NCI-H345 treated with DMSO at 0.1 percent for 48 hours (cell line): ENCODE measurements at regions not wholly inside any gene's neighbourhood (a gene's known extent, or its start where the extent isn't known, plus 50 kb on each side); places are given as distances from the start of the nearest gene placed in this dataset.
"Not testable (repeated sequence)": the region's sequence is repeated elsewhere in the genome, so short reads cannot be mapped to it uniquely, and the experiment has no call there.

Experiments
- DNase-seq: peaks from one replicate; lab custom pipeline; 2025; ENCODE audit not compliant: unreplicated experiment; lab: John Stamatoyannopoulos, UW

DNA sequence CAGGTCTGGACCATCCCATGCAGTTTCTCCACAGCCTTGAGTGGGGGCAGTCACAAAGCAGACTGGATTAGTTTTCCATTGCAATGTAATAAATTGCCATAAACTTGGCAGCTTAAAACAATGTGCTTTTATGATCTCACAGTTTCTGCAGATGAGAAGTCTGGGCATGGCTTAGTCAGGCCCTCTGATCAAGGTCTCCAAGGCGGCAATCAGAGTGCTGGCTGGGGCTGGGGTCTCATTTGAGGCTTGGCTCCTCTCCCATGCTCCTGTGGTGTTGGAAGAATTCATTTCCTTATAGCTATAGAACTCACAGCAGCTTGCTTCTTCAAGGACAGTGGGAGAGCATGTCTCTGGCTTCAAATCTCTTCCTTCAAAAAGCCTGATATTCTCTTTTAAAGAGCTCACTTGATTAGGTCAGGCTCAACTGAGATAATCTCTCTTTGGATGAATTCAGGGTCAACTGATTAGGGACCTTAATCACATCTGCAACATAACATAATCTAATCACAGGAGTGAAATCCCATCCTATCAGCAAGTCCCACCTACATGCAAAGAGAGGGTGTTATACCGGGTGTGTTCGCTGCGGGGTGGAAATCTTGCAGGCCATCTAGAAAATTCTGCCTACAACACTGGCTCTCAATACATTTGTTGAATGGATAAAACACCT lies 77.4 kb upstream of the SULF2 start:
- no peak for DNase-seq

DNA sequence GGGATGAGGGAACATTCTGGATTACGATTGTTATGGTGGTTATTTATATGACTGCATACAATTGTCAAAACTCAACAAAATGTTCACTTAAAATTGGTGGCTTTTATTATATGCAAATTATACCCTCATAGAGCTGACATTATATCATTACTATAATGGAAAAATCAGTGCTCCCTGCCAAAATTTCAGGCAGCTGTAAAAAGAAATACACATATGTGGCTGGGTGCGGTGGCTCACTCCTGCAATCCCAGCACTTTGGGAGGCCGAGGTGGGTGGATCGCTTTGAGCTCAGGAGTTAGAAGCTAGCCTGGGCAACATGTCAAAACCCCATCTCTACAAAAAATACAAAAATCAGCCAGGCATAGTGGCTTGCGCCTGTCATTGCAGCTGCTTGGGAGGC lies 75.8 kb upstream of the SULF2 start:
- DNase-seq = no peak

DNA sequence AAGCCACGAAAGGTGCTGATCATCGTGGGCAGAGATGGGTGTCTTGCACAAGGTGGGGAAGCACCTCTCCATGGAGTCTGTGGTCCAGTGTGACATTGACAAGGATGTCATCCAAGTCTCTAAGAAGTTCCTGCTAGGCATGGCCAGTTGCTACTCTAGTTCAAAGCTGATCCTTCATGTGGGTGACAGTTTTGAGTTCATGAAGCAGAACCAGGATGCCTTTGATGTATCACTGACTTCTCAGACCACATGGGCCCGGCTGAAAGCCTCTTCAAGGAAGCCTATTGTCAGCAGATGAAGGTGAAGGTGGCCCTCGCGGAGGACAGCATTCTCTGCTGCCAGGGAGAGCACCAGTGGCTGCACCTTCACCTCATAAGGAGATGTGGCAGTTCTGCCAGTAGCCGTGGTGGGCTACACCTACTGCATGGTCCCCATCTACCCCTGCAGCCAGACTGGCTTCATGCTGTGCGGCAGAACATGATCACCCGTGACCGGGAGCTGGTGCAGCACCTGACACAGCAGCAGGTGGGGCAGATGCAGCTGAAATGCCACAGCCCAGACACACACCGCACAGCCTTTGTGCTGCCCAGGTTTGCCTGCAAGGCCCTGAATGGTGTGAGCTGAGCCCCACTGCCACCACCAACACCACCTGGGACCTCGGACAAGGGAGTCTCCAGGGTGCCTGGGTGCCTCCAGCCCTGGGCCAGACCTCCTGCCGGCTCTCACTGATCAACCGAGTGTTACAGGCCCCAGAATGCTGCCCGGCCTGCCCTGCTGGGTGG lies 75.0 kb upstream of the SULF2 start:
- DNase-seq = no peak

DNA sequence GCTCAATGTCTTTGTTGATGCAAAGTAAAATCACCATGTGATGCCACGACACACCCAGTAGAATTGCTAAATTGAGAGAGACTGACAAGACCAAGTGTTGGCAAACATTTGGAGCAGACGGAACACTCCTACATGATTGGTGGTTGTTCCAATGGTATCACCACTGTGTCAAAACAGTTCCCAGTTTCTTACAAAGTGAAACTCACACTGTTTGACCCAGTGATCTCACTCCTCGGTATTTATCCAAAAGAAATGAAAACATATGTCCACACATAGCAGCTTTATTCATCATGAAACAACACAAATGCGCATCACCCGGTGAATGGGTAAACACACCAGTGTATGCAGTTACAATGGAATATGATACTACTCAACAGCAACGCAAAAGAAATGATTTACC lies 74.0 kb upstream of the SULF2 start:
- DNase-seq = no peak

DNA sequence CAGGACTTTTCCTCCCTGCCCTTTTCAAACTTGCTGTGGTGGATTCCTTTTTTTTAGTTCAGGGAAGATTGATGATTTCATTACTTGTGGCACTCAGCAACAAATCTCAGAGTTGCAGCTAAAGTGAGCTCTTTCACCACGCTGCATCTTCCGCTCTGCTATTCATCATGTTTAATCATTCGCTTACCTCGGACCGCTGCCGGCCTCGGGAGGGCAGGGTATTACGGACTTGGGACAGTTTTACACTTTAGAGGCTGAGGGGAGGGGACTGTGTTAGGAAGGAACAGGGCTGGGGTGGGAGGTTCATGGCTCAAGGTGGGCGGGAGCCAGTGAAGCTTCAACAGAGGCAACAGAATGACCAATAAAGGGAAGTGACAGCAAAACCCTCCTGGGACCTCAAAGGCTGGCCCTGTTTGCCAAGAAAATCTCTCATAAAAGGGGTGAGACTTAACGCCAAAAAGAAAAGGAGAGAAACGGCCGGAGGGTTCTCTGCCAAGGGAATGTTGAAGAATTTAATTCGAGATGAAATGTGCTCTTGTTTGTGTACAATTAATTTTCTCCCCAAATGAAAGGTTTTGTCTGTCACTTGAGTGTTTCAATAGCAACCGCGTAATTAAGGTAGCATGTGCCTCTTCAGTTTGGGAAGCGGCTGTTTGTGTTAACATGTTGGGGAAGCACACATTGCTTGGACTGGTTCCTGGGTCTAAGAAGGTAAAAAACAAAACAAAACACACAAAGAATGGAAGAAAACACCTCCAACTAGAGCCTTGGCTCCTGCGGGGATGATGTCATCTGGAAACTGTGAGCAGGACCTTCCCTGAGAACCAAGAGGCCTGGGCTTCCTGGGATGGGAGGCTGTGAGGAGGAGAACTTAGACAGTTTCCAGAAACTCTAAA lies 72.5 kb upstream of the SULF2 start:
- peak; percentile 14 for DNase-seq

DNA sequence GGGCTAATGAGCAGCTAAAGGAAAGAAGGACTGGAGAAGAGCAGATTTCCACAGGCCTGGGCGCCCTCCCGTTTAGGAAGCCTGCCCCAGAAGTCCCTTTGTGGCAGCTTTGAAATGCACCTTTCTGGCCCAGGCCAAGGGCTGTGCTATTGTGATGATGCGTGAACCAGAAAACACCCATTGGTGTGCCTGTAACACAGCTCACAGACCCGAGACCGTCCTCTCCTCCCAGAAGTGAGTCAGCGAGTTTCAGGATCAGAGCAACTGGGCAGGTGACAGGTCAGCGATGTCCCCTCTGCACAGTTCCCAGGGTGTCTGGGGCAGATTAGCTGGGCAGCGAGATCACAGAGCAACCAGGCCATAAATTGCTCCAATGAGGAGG lies 71.9 kb upstream of the SULF2 start:
- no peak for DNase-seq

DNA sequence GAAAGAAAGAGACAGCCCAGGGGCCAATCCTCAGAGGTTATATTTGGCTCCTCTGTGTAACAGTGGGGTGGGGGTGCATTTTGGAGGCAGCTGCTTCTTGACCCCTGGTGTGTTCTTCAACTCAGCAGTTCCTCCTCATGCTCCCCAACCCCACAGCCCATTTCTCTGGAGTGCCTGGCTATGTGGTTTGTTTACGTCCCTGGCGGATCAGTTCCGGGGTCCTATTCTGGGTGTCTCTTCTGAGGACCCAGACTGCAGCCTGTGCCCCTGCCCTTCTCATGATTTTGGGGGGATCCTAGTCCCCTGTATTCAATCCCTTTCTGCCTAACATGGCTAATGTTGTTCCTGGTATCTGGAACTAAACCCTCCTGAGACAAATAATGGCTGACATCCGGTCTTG lies 70.5 kb upstream of the SULF2 start:
- no peak for DNase-seq

DNA sequence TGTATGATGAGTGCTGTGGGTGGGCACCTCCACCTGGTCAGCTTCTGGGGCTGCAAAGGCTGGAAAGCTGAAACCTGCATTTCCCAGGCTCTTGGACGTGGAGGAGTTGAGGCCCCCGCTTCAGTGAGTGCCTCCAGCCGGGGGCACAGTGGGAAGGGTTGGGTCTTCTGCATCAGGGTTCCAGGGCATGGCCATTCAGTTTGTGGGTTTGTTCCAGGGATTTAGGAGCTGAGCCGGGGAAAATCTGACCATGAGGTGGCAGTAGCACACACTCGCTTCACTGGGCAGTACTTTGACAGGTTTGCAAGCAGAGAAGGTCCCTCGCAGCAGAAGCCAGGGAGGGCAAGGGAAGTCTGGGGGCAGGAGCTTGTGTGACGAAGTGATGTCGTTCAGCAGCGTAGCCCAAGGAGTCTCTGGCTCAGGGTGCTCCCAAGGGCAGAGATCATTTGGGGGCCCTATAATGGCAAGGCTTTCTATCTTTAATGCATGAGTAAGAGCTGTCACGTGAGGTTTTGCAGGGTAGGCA lies 69.5 kb upstream of the SULF2 start:
- peak; percentile 28 for DNase-seq

DNA sequence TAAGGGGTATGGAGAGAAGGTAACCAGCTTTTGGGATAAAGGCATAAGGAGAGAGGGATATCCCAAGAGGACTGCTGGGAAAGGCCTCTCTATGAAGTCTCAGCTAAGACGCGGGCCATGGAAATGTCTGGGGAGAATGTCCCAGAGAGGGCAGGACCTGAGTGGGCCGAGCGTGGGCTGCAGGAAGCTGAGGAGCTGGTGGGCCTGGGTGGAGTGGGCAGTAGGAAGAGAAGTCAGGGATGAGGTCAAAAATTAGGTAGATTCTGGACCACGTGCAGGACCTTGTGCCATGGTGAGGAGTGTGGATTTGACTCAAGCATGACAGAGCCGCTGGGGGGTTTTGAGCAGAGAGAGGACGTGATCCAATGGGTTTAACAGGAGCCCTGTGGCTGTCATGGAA lies 66.5 kb upstream of the SULF2 start:
- DNase-seq = no peak

DNA sequence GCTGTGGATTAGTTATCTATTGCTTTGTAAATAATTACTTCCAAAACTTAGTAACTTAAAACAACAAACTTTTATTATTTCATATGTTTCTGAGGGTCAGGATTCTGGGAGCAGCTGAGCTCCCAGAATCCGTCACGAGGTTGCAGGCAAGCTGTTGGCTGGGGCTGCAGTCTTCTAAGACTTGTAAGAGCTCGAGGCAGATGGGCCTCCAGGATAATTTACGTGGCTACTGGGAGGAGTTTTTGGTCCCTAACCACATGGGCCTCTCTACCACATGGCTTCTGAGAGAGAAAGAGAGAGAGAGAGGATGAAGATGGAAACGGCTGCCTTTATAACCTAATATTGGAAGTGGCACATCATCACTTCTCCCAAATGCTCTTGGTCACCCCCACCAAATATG lies 64.9 kb upstream of the SULF2 start:
- no peak for DNase-seq

DNA sequence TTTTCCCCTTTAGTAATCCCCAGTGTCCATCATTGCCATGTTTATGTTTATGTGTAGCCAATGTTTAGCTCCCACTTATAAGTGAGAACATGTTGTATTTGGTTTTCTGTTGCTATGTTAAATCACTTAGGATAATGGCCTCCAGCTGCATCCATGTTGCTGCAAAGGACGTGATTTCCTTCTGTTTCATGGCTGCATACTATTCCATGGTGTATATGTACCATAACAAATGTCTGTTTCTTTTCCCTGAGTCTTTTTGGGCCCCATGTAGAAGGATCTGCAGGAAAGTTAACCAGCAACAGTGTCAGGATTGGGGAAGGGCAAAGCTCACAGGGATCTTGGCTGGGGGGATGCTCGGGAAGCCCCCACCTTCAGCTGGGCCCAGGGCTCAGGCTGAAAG lies 64.3 kb upstream of the SULF2 start:
- no peak for DNase-seq

DNA sequence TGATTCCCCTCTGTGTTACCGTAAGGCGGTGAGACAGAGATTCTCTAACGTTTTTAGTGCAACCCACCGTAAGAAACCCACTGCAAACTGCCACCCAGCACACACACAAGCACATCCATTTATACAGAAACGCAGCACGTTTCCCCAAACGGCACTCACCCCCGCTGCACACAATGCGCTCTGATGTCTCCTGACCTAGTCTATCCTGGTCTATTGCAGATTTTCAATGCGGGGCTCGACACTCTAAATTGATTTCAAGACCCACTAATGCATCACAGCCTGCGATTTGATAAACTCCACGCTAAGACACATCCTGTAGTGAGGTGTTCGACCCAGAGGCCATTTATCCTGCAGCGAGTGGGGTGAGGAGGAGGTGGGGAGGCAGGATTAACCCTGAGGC lies 63.7 kb upstream of the SULF2 start:
- no peak for DNase-seq

DNA sequence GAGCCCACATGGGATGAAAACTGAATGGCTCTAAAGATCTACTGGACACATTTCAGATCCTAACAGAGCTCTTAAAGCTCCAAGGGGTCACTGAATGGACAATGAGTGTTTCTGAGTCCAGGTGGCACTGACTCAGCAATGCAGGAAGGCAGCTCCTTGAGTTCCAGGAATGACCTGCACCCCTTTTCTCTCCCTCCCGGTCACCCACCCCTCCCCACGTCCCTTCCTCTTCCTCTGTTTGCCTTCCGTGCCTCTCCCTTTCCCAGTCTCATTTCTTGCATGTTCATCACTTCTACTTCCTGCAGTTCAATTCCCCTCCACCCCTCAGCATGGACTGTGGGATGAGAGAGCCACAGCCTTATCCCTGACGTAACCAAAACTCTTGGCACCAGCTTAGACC lies 63.3 kb upstream of the SULF2 start:
- not testable (repeated sequence) for DNase-seq

DNA sequence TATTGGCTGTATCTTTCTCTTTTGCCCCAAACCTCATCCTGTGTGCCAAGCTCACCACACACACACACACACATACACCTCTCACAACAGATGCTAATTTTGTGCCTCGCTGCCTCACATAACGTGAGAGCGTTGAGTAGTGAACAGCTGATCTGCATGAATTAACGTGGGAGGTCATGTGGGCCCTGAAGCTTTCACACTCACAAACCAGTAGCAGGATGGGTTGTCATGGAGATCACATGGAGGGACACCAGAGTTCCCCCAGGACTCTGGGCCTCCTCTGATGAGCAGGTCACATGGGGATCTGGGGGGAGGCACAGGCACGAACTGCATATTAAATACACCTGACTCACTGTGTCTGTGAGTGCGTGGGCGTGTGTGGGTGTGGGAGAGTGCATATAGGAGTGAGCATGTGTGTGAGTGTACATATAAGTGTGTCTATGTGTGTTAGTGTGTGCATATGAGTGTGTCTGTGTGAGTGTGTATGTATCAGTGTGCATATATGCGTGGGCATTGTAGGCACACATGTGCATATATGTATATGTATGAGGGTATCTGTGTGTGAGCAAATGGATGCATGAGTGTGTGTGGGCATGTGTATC lies 62.7 kb upstream of the SULF2 start:
- no peak for DNase-seq

DNA sequence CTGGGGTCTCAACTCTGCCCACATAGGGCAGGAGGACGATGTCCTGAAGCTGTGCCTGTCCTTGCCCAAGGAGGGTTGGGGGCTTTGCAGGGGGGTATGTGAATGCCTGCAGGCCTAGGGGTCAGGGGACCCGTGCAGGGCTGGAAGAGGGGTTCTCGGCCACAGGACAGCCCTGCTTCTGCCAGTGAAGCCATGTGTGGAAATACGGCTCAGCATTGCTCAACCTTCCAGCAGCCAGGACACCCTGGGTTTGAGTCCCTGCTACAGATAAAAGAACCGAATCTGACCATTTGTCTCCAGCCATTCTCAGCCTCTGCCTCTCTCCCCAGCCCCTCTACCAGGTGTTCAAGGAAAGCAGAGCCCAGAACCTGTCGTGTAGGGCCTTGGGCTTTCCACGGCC lies 61.9 kb upstream of the SULF2 start:
- not testable (repeated sequence) for DNase-seq

DNA sequence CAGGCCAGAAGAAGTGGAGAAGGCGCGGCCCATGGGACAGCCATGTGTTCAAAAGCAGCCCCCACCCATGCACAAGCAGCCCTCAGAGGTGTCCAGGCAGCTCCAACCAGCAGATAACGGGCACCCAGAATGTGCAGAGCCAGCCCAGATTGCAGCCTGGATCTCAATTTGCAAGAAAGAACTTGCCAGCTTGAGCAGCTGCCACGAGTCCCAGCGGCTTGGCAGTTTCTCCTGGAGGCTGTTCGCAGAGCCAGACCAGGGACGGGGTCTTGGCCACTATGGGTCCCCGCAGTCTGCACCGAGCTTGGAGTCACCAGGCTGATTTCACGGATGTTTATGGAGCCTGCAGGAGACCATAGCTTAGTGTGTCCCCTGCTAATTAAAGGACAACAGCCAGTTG lies 61.4 kb upstream of the SULF2 start:
- DNase-seq = not testable (repeated sequence)

DNA sequence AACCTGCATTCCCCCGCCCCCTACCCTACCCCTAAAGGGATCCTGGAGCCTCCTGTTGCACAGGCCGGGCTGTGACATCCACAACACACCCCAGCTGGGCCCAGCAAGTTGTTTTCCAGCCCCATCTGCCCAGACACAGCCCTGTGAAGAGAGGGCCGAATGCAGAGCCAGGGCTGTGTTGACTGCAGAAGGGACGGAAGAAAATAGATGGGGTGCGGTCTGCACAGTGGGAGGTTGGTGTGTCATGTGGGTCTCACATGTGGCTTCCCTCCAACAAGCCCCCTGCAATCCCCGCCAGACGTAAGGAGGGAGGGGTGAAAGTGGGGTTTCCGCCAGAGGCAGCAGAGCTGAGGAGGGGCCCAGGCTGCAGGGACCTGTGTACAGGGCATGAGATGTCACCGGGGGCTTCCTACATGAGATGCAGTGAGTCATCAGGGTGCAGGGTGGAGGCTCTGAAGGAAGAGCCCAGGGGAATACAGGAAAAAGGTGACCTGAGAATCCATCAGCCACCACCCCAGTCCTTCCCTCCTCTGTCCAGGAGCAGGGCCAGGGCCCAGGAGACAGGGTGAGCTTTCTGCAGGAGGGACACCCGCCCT lies 60.2 kb upstream of the SULF2 start:
- DNase-seq = not testable (repeated sequence)

DNA sequence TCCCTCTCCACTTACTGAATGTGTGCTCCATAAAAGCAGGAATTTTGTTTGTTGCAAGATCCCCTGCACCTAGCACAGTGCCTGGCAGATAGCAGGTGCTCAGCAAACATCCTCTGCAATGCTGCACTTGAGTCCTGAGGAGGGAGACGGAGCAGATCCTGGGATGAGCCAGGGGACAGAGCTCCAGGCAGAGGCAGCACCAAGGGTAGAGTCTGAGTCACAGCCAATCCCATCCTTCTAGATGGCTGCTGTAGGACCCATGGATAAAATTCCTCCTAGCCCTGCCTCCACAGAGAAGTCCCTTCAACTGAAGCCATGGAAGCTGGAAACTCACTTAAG lies 59.3 kb upstream of the SULF2 start:
- not testable (repeated sequence) for DNase-seq

DNA sequence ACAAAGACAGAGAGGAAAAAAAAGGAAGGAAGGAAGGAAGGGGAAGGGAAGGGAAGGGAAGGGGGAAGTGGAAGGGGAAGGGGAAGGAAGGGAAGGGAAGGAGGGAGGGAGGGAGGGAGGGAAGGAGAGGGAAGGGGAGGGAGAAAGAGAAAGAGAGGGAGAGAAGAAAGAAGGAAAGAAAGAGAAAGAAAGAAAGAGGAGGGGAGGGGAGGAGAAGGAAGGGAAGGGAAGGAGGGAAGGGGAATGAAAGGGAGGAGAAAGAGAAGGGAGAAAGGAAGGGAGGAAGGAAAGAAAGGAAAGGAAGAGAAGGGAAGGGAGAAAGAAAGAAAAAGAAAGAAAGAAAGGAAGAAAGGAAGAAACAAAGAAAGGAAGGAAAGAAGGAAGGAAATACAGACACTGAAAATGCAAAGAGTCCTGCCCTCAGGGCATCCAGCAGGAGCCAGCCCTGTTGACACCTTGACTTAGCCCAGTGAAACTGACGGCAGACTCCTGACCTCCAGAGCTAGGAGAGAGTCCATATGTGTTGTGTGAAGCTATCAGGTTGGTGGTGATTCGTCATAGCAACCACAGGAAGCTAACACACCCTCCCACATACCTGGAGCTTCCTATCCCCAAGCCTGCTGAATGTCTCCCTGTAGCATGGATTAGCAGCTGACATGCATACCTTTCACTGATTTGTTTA lies 58.7 kb upstream of the SULF2 start:
- no peak for DNase-seq

DNA sequence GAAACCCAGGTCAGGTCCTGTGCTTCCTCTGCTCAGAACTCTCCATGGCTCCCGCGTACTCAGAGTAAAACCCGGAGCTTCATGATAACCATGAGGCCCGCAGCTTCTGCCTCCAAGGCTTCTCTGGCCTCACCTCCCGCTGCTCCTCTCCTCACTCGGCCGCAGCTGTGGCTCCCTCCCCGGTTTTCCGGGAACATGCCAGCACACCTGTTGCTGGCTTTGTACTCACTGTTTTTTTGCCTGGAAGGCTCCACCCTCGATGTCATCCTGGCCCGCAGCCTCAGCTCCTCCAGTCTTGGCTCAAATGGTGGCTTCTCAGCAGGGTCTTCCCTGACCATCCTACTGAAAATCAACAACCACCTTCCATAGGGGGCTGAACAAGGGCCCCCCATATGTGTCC lies 57.7 kb upstream of the SULF2 start:
- not testable (repeated sequence) for DNase-seq
